Jurkat, Clone E6-1 (cell line): ENCODE measurements at regions not wholly inside any gene's neighbourhood (a gene's known extent, or its start where the extent isn't known, plus 50 kb on each side); places are given as distances from the start of the nearest gene placed in this dataset.
"Not testable (repeated sequence)": the region's sequence is repeated elsewhere in the genome, so short reads cannot be mapped to it uniquely, and the experiment has no call there.

ENCODE experiments used
- DNase-seq: peaks from one replicate; pipeline ENCODE4 v3.0.0-alpha.2; 2011; ENCODE audit warnings: low read depth, low spot score
- H3K4me3 ChIP-seq: 2 replicates; pipeline ENCODE4 v1.5.1; 2011; ENCODE audit warnings: mild to moderate bottlenecking, low read length, control low read depth, moderate library complexity

- DNase-seq = no peak
Observed at GRCh38 chr3:115248274-115248673, 101.2 kb upstream of the ZBTB20 start.

DNA sequence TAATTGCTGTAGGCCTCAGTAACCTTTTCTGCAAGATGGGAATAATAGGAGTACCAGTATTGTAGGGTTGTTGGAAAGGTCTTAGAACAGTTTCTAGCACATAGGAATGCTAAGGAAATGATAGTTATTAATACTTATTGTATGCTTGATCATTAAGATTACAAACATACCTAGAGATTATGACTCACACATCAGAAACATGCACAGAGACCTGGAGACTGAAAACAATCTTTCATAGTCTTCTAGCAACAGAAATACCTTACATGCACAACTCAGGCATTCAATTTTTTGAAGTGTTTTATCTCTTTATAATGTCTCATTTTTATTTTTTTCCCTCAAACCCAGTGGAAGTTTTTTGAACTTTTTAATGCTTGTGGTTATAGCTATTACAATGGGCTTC, 104.4 kb upstream of the ZBTB20 start:
- no peak overlapping the region for H3K4me3 ChIP-seq
- DNase-seq = no peak

More at GRCh38 chr3:115248274-115248673, 101.2 kb upstream of the ZBTB20 start:
- H3K4me3 ChIP-seq = no peak overlapping the region

- H3K4me3 ChIP-seq = no peak overlapping the region
- no peak for DNase-seq
Observed at GRCh38 chr3:115252679-115253078, 105.6 kb upstream of the ZBTB20 start.

DNA sequence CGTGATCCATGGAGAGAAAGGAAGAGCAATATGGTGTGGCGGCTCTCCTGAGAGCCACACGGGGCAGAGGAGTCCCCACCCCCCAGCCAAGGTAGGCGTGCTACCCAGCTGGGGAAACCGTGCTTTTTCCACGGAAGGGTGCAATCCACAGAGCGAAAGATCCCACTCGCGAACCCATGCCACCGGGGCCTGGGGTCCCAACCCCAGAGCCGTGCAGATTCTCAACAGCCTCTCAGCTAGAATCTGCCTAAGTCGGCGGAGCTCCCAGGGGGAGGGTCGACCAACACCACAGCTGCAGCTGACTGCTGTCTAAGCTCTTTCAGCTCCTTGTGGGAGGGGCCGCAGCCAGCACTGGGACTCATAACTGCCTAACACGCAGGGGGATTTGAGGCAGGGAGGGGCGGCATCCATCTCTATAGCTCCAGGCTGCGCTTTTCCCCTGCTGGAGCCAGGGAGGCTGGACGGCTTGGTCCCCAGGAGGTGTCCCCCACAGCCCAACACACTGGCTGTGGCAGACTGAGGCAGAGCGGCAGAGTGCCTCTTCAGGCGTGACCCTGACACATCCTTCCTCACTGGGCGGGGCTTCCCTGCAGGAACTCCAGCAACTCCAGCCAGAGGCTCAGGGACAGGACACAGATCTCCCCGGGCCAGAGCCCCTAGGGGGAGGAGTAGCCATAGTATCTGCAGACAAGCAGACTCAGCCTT, 107.6 kb upstream of the ZBTB20 start:
- no peak overlapping the region for H3K4me3 ChIP-seq
- no peak for DNase-seq

DNA sequence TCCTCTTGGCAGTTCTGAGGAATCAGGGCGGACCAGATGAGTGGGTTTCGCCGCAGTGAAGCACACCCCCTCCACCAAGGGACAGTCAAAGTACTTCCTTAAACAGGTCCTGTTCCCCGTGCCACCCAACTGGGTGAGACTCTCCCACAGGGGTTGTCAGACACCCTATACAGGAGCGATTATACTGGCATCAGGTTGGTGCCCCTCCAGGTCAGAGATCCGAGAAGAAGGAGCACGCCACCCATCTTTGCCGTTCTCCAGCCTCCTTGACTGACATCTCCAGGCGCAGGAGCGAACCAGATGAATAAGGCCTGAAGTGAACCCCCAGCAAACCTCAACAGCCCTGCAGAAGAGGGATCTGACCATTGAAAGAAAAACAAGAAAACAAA, 108.1 kb upstream of the ZBTB20 start:
- H3K4me3 ChIP-seq = no peak overlapping the region
- no peak for DNase-seq

GRCh38 chr3:115270849-115271248, 123.8 kb upstream of the ZBTB20 start:
- DNase-seq = no peak

GRCh38 chr3:115272036-115272824, 125.1 kb upstream of the ZBTB20 start:
- DNase-seq = no peak

More at GRCh38 chr3:115270849-115271248, 123.8 kb upstream of the ZBTB20 start:
- no peak overlapping the region for H3K4me3 ChIP-seq

DNA sequence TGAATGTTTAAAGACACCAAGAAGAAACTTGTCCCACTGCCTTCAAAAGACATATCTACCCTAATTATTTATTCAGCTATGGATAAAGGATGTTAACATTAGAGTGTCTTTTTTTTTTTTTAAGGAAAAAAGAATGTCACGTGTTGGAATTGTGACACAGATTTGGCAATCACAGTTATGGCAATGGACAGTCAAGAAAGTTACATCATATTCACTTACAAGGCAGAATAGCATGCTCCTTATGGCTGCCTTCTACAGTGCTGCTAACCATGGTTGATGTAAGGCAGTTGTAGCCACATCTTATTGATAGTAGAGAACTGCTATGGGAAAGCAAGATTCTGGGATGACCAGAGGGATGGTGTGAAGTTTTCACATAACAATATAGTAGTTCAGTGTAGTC, 128.8 kb upstream of the ZBTB20 start:
- no peak for DNase-seq
- no peak overlapping the region for H3K4me3 ChIP-seq

More at GRCh38 chr3:115272036-115272824, 125.1 kb upstream of the ZBTB20 start:
- H3K4me3 ChIP-seq = no peak overlapping the region

GRCh38 chr3:115279939-115280338, 132.9 kb upstream of the ZBTB20 start:
- DNase-seq = no peak
- H3K4me3 ChIP-seq = no peak overlapping the region

DNA sequence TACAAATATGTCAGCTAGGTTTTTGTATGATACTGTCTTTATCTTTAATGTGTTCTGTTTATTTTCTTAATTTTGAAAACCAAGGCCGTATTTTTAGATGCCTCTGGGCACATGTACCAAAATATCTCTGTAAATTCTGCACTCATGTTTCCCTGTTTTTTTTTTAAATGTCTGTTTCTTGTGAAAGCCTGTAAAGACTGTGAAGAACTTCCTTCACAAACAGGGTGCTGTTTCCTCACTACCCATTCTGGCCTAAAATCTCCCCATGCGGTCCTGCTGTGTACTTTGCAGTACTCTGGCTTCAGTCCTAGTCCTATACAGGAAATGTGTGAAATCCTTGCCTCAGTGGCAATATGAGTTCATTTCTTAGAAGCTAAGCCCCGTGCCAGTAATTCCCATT, 133.4 kb upstream of the ZBTB20 start:
- H3K4me3 ChIP-seq = no peak overlapping the region
- no peak for DNase-seq

- DNase-seq = no peak
Observed at GRCh38 chr3:115281697-115282675, 134.9 kb upstream of the ZBTB20 start.

DNA sequence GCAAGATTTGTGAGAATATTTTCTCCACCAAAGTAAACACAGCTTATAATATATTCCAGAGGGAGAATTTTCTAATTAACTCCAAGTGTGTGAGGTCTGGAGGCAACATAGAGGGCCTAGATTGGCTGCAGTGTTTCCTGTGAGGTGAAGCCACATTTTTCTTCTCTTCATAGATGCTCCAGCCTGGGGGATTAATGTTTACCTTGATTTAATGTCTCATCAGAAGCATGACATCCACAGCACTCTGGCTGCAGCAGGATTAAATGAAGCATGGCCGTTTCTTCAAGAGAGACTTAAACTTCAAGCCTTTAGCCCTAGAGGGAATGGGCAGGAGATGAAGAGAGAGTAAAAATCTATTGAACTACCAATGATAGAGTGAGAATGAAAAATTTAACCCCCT, 137.9 kb upstream of the ZBTB20 start:
- DNase-seq = no peak
- no peak overlapping the region for H3K4me3 ChIP-seq

More at GRCh38 chr3:115281697-115282675, 134.9 kb upstream of the ZBTB20 start:
- H3K4me3 ChIP-seq = no peak overlapping the region

GRCh38 chr3:115286529-115287197, 139.6 kb upstream of the ZBTB20 start:
- no peak overlapping the region for H3K4me3 ChIP-seq
- DNase-seq = no peak

GRCh38 chr3:115287198-115287597, 140.1 kb upstream of the ZBTB20 start:
- no peak for DNase-seq
- H3K4me3 ChIP-seq = no peak overlapping the region

DNA sequence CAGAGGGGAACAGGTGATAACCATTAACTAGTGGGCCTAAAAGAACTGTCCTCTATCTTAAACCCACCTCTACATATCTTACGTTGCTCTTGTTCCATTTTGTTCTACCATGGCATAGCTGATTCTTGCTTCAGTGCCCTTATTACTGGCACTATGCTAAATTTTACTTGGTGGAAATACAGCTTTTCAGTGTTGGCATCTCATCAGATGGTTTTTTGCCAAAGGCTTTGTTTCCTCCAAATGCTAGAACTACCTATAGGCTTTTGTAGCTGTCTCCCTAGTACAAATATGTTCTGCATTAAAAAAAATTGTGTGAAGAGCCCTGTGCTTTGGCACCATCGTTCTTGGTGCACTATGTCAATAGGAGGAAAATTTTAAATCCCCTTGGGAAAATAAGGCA, 145.0 kb upstream of the ZBTB20 start:
- no peak for DNase-seq
- H3K4me3 ChIP-seq = no peak overlapping the region

DNA sequence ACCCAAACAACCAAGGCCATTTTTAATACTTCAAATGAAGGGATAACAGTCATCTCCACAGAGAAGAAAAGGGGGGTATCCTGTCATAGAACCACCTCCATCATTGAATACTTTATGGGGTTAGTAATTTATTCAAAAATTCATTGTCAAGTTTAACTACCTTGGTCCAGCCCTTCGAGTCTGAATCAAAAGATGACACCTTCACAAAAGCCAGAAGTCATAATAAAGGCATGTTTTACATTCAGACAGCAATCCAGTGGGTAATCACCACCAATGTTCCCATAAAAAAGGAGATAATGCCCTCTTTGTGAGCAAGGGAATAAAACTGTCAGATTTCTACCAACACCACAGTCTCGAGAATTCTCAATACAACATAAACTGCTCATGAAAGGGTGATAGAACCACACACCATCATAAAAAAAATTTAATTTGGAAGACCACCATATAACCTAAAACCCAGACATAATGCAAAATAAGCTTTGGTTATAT, 145.6 kb upstream of the ZBTB20 start:
- DNase-seq = no peak
- no peak overlapping the region for H3K4me3 ChIP-seq

- DNase-seq = no peak
- no peak overlapping the region for H3K4me3 ChIP-seq
Observed at GRCh38 chr3:115293321-115293720, 146.2 kb upstream of the ZBTB20 start.

- H3K4me3 ChIP-seq = no peak overlapping the region
- DNase-seq = no peak
Observed at GRCh38 chr3:115301364-115301860, 154.3 kb upstream of the ZBTB20 start.

DNA sequence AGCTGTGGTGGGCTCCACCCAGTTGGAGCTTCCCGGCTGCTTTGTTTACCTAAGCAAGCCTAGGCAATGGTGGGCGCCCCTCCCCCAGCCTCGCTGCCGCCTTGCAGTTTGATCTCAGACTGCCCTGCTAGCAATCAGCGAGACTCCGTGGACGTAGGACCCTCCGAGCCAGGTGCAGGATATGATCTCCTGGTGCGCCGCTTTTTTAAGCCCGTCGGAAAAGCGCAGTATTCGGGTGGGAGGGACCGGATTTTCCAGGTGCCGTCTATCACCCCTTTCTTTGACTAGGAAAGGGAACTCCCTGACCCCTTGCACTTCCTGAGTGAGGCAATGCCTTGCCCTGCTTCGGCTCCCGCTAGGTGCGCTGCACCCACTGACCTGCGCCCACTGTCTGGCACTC, 170.9 kb upstream of the ZBTB20 start:
- DNase-seq, H3K4me3 ChIP-seq: not testable (repeated sequence)
